Body of pancreas (tissue), 4 donors: ENCODE measurements at regions not wholly inside any gene's neighbourhood (a gene's known extent, or its start where the extent isn't known, plus 50 kb on each side); places are given as distances from the start of the nearest gene placed in this dataset.

Experiments used
- POLR2A ChIP-seq, 3 donors: fragments of 450-650 bp; IDR thresholded peaks; one replicate each; pipeline ENCODE4 v1.6.1; 2016; ENCODE audit warnings: antibody characterized with exemption in 3 of 3, mild to moderate bottlenecking in 2 of 3
- TF ChIP-seq, protein P1 (sequence below), 7 experiments: fragments of 450-650 bp in 4 of 7; fragments of 200-600 bp in 3 of 7; sonication (generic) in 3 of 7; IDR thresholded peaks; one replicate each; pipeline ENCODE4 v1.5.1; 2016 to 2019; ENCODE audit warnings: antibody characterized with exemption in 7 of 7

DNA sequence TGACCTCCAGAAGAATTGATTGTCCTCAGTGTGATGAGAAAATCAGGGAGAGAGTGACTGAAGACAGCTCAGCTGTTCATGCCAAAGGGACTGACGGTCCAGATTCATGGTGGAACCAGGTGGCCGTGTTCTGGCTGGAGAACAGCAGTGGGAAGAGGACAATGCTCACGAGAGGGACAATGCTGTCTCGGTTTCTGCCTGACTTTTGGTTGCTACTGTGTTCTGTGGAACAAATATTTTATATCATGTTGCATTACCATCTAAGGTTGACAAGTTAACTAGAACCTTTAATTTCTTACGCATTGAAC, 58.0 kb upstream of the ULK4 start:
- TF ChIP-seq, protein P1, sequence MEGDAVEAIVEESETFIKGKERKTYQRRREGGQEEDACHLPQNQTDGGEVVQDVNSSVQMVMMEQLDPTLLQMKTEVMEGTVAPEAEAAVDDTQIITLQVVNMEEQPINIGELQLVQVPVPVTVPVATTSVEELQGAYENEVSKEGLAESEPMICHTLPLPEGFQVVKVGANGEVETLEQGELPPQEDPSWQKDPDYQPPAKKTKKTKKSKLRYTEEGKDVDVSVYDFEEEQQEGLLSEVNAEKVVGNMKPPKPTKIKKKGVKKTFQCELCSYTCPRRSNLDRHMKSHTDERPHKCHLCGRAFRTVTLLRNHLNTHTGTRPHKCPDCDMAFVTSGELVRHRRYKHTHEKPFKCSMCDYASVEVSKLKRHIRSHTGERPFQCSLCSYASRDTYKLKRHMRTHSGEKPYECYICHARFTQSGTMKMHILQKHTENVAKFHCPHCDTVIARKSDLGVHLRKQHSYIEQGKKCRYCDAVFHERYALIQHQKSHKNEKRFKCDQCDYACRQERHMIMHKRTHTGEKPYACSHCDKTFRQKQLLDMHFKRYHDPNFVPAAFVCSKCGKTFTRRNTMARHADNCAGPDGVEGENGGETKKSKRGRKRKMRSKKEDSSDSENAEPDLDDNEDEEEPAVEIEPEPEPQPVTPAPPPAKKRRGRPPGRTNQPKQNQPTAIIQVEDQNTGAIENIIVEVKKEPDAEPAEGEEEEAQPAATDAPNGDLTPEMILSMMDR (IDR thresholded peaks at IDR 0.05) = no peak
- TF ChIP-seq POLR2A (IDR thresholded peaks at IDR 0.05) = no peak
